Astrocyte of the hippocampus (primary cell): ENCODE measurements at regions not wholly inside any gene's neighbourhood (a gene's known extent, or its start where the extent isn't known, plus 50 kb on each side); places are given as distances from the start of the nearest gene placed in this dataset.
A peak's percentile ranks its signal among the peaks of the same experiment; 100 is the strongest.
"Not testable (repeated sequence)": the region's sequence is repeated elsewhere in the genome, so short reads cannot be mapped to it uniquely, and the experiment has no call there.

ENCODE experiments used
- DNase-seq: peaks from one replicate; pipeline ENCODE4 v3.0.0; 2011; ENCODE audit warnings: low read depth, low spot score

GRCh38 chr18:25497151-25497794 lies 145.3 kb upstream of the ZNF521 start:
- no peak for DNase-seq

- DNase-seq = no peak
These were observed 144.6 kb upstream of the ZNF521 start for GRCh38 chr18:25496544-25496943.

- DNase-seq = no peak
These were observed 143.6 kb upstream of the ZNF521 start for GRCh38 chr18:25495606-25496005.

GRCh38 chr18:25494888-25495287 lies 142.9 kb upstream of the ZNF521 start:
- no peak for DNase-seq

GRCh38 chr18:25493401-25493800 lies 141.4 kb upstream of the ZNF521 start:
- DNase-seq = no peak

- no peak for DNase-seq
These were observed 138.3 kb upstream of the ZNF521 start for GRCh38 chr18:25490316-25490715.

- DNase-seq = no peak
These were observed 121.0 kb upstream of the ZNF521 start for GRCh38 chr18:25473008-25473407.

GRCh38 chr18:25470756-25471524 lies 119.0 kb upstream of the ZNF521 start:
- DNase-seq = not testable (repeated sequence)

- no peak for DNase-seq
These were observed 118.1 kb upstream of the ZNF521 start for GRCh38 chr18:25470062-25470461.

GRCh38 chr18:25469489-25469888 lies 117.5 kb upstream of the ZNF521 start:
- DNase-seq = no peak

- peak; percentile 51 for DNase-seq
These were observed 115.4 kb upstream of the ZNF521 start for GRCh38 chr18:25467226-25467987.

GRCh38 chr18:25465152-25465732 lies 113.3 kb upstream of the ZNF521 start:
- no peak for DNase-seq

GRCh38 chr18:25464227-25464626 lies 112.3 kb upstream of the ZNF521 start:
- DNase-seq = peak; percentile 36

GRCh38 chr18:25463726-25464125 lies 111.8 kb upstream of the ZNF521 start:
- DNase-seq = no peak

GRCh38 chr18:25459814-25460213 lies 107.8 kb upstream of the ZNF521 start:
- no peak for DNase-seq

- no peak for DNase-seq
These were observed 105.6 kb upstream of the ZNF521 start for GRCh38 chr18:25457601-25458000.

- DNase-seq = peak; percentile 10
These were observed 105.2 kb upstream of the ZNF521 start for GRCh38 chr18:25457126-25457525.

GRCh38 chr18:25456334-25457010 lies 104.5 kb upstream of the ZNF521 start:
- no peak for DNase-seq

- DNase-seq = peak; percentile 12
These were observed 103.7 kb upstream of the ZNF521 start for GRCh38 chr18:25455646-25456045.

- DNase-seq = no peak
These were observed 103.2 kb upstream of the ZNF521 start for GRCh38 chr18:25455159-25455558.

- DNase-seq = no peak
These were observed 102.8 kb upstream of the ZNF521 start for GRCh38 chr18:25454730-25455129.

GRCh38 chr18:25454270-25454659 lies 102.3 kb upstream of the ZNF521 start:
- DNase-seq = no peak
